Esophagus muscularis mucosa (tissue), 4 donors: ENCODE measurements at regions not wholly inside any gene's neighbourhood (a gene's known extent, or its start where the extent isn't known, plus 50 kb on each side); places are given as distances from the start of the nearest gene placed in this dataset.

Experiments
- DNase-seq: peaks from one replicate; pipeline ENCODE4 v3.0.0-alpha.2; 2017; ENCODE audit errors: extremely low spot score
- H3K27ac ChIP-seq, 4 donors: fragments of 200-600 bp; sonication (generic); replicated peaks in 1 of 4; 1 replicate in 3 of 4; 2 replicates in 1 of 4; pipeline ENCODE4 v1.5.1; 2016 to 2019; ENCODE audit warnings: mild to moderate bottlenecking in 1 of 4
- H3K27me3 ChIP-seq, 4 donors: fragments of 200-600 bp; sonication (generic); one replicate each; pipeline versions ENCODE4 v1.5.1 to v1.6.0; 2016 to 2019
- H3K36me3 ChIP-seq, 4 donors: fragments of 200-600 bp; sonication (generic); one replicate each; pipeline ENCODE4 v1.5.1; 2016 to 2019
- H3K4me1 ChIP-seq, 4 donors: fragments of 200-600 bp; sonication (generic); one replicate each; pipeline ENCODE4 v1.5.1; 2016 to 2019
- H3K4me3 ChIP-seq, 4 donors: fragments of 200-600 bp; sonication (generic); 1 replicate in 2 of 4; 2 replicates in 2 of 4; pipeline ENCODE4 v1.5.1; 2016 to 2019; ENCODE audit warnings: mild to moderate bottlenecking in 4 of 4, moderate library complexity in 1 of 4
- H3K9me3 ChIP-seq, 4 donors: fragments of 200-600 bp; sonication (generic); 1 replicate in 3 of 4; 2 replicates in 1 of 4; pipeline ENCODE4 v1.5.1; 2016 to 2019
- CTCF ChIP-seq, 3 experiments: fragments of 200-600 bp in 2 of 3; fragments of 450-650 bp in 1 of 3; sonication (generic) in 2 of 3; IDR thresholded peaks; one replicate each; pipeline ENCODE4 v1.5.1; 2017 to 2019; ENCODE audit warnings: antibody characterized with exemption in 3 of 3, mild to moderate bottlenecking in 2 of 3, moderate library complexity in 1 of 3
- EP300 ChIP-seq: sonication (generic); formaldehyde crosslinking; IDR thresholded peaks from one replicate; pipeline ENCODE4 v1.6.1; 2017; ENCODE audit warnings: antibody characterized with exemption
- POLR2A ChIP-seq: fragments of 450-650 bp; IDR thresholded peaks from one replicate; pipeline ENCODE4 v1.6.1; 2017; ENCODE audit warnings: antibody characterized with exemption, moderate library complexity, mild to moderate bottlenecking, low read depth
- POLR2AphosphoS5 ChIP-seq, 2 donors: sonication (generic); formaldehyde crosslinking; IDR thresholded peaks; one replicate each; pipeline ENCODE4 v1.6.1; 2017; ENCODE audit warnings: antibody characterized with exemption in 2 of 2
- WGBS: methylation state at CpG from one replicate; pipeline ENCODE4 v1.1.5; 2018; 5-methylcytosine and 5-hydroxymethylcytosine counted together
- intact Hi-C: fragments of 100-400 bp; cut with DNase I; formaldehyde crosslinking; loops from one replicate; pipeline ENCODE4 v1.15.1; 2023

GRCh38 chr15:67943475-67943874, 103.6 kb upstream of the RNU6-1 start:
- H3K9me3 ChIP-seq, result no peaks in the 10 kb centered on the region
- peaks cover 29 to 58% (median 42%) of the 10 kb centered on the region in 4 donors for H3K4me1 ChIP-seq
- peak overlapping the region in 3 of 4 donors; percentile 76 to 80 (median 76) for H3K27ac ChIP-seq
- no peak overlapping the region for H3K4me3 ChIP-seq
- TF ChIP-seq CTCF (IDR thresholded peaks at IDR 0.05) (no peak), POLR2A (no peak), POLR2AphosphoS5 (IDR thresholded peaks at IDR 0.05) (no peak), EP300 (no peak)
- no peaks in the 10 kb centered on the region for H3K36me3 ChIP-seq
- WGBS, result 91% methylated on average over 1 of the region's 2 CpGs
- DNase-seq, result no peak
- intact Hi-C loops, result no loop called here
- no peaks in the 10 kb centered on the region for H3K27me3 ChIP-seq

- no peak overlapping the region for H3K4me3 ChIP-seq
- peak overlapping the region; percentile 46 to 80 (median 76) for H3K27ac ChIP-seq
- 46% methylated on average over 9 of the region's 10 CpGs for whole genome bisulfite sequencing
- H3K4me1 ChIP-seq, result peaks cover 29 to 56% (median 42%) of the 10 kb centered on the region in 4 donors
- DNase-seq, result no peak
- no peaks in the 10 kb centered on the region for H3K27me3 ChIP-seq
- no peaks in the 10 kb centered on the region for H3K36me3 ChIP-seq
- no peak for TF ChIP-seq CTCF (IDR thresholded peaks at IDR 0.05)
- TF ChIP-seq POLR2AphosphoS5 (IDR thresholded peaks at IDR 0.05), result peak; percentile 67 to 76
- H3K9me3 ChIP-seq, result no peaks in the 10 kb centered on the region
- intact Hi-C loops, result no loop called here
These were observed 104.3 kb upstream of the RNU6-1 start for GRCh38 chr15:67944010-67944641.

- Histone ChIP-seq H3K9me3 (no peaks in the 10 kb centered on the region), H3K27me3 (no peaks in the 10 kb centered on the region), H3K27ac (peak overlapping the region in 3 of 4 donors; percentile 76 to 80 (median 76)), H3K4me3 (no peak overlapping the region), H3K4me1 (peaks cover 29 to 56% (median 42%) of the 10 kb centered on the region in 4 donors), H3K36me3 (no peaks in the 10 kb centered on the region)
- DNase-seq, result no peak
- 85% methylated on average over 2 of the region's 2 CpGs for whole genome bisulfite sequencing
- intact Hi-C loops, result no loop called here
- no peak for TF ChIP-seq POLR2AphosphoS5 (IDR thresholded peaks at IDR 0.05)
- no peak for TF ChIP-seq POLR2A
- no peak for TF ChIP-seq CTCF (IDR thresholded peaks at IDR 0.05)
- no peak for TF ChIP-seq EP300
These were observed 105.3 kb upstream of the RNU6-1 start for GRCh38 chr15:67945131-67945530.

GRCh38 chr15:67945951-67946700, 106.3 kb upstream of the RNU6-1 start:
- Histone ChIP-seq H3K4me1 (peaks cover 29 to 56% (median 42%) of the 10 kb centered on the region in 4 donors), H3K27ac (peak overlapping the region; percentile 6 to 80 (median 76)), H3K36me3 (no peaks in the 10 kb centered on the region), H3K9me3 (no peaks in the 10 kb centered on the region), H3K4me3 (peak overlapping the region in 2 of 4 donors; percentile 1 to 24), H3K27me3 (no peaks in the 10 kb centered on the region)
- TF ChIP-seq EP300, result no peak
- peak; percentile 56 to 58 for TF ChIP-seq POLR2AphosphoS5 (IDR thresholded peaks at IDR 0.05)
- WGBS, result 55% methylated on average over 6 of the region's 6 CpGs
- peak; percentile 70 for DNase-seq
- intact Hi-C loops, result no loop called here

GRCh38 chr15:67946701-67947100, 106.9 kb upstream of the RNU6-1 start:
- peaks cover 29 to 52% (median 37%) of the 10 kb centered on the region in 4 donors for H3K4me1 ChIP-seq
- H3K27me3 ChIP-seq, result no peaks in the 10 kb centered on the region
- no peaks in the 10 kb centered on the region for H3K36me3 ChIP-seq
- 67% methylated on average over 4 of the region's 4 CpGs for WGBS
- TF ChIP-seq EP300, result no peak
- TF ChIP-seq POLR2AphosphoS5 (IDR thresholded peaks at IDR 0.05), result no peak
- no peak for TF ChIP-seq CTCF (IDR thresholded peaks at IDR 0.05)
- TF ChIP-seq POLR2A, result no peak
- no peaks in the 10 kb centered on the region for H3K9me3 ChIP-seq
- peak overlapping the region in 1 of 4 donors; percentile 24 for H3K4me3 ChIP-seq
- intact Hi-C loops, result no loop called here
- H3K27ac ChIP-seq, result peak overlapping the region; percentile 6 to 80 (median 76)
- DNase-seq, result peak; percentile 47
